NCI-H748 (cell line): ENCODE measurements at regions not wholly inside any gene's neighbourhood (a gene's known extent, or its start where the extent isn't known, plus 50 kb on each side); places are given as distances from the start of the nearest gene placed in this dataset.

Experiments
- DNase-seq: peaks from one replicate; lab custom pipeline; 2025; ENCODE audit not compliant: unreplicated experiment; lab: John Stamatoyannopoulos, UW

GRCh38 chr4:185862340-185862739, 50.3 kb upstream of the SORBS2 start:
- no peak for DNase-seq

GRCh38 chr4:185863946-185864345, 52.0 kb upstream of the SORBS2 start:
- DNase-seq = no peak

- no peak for DNase-seq
Observed at GRCh38 chr4:185865901-185866328, 53.9 kb upstream of the SORBS2 start.

GRCh38 chr4:185867770-185868169, 55.8 kb upstream of the SORBS2 start:
- DNase-seq = no peak

- no peak for DNase-seq
Observed at GRCh38 chr4:185868983-185869382, 57.0 kb upstream of the SORBS2 start.

GRCh38 chr4:185869427-185869826, 57.4 kb upstream of the SORBS2 start:
- DNase-seq = no peak

- no peak for DNase-seq
Observed at GRCh38 chr4:185870366-185870765, 58.4 kb upstream of the SORBS2 start.

- no peak for DNase-seq
Observed at GRCh38 chr4:185872747-185873380, 60.9 kb upstream of the SORBS2 start.

GRCh38 chr4:185874516-185875230, 62.7 kb upstream of the SORBS2 start:
- DNase-seq = no peak

- DNase-seq = no peak
Observed at GRCh38 chr4:185875316-185875907, 63.4 kb upstream of the SORBS2 start.

GRCh38 chr4:185878633-185879032, 66.6 kb upstream of the SORBS2 start:
- DNase-seq = no peak

GRCh38 chr4:185879666-185880312, 67.8 kb upstream of the SORBS2 start:
- DNase-seq = no peak

- peak; percentile 52 for DNase-seq
Observed at GRCh38 chr4:185880571-185880970, 68.6 kb upstream of the SORBS2 start.

- DNase-seq = no peak
Observed at GRCh38 chr4:185881430-185881829, 69.4 kb upstream of the SORBS2 start.

- DNase-seq = no peak
Observed at GRCh38 chr4:185883591-185883990, 71.6 kb upstream of the SORBS2 start.

- DNase-seq = no peak
Observed at GRCh38 chr4:185885075-185885474, 73.1 kb upstream of the SORBS2 start.

GRCh38 chr4:185885604-185886003, 73.6 kb upstream of the SORBS2 start:
- DNase-seq = no peak

GRCh38 chr4:185886832-185887524, 75.0 kb upstream of the SORBS2 start:
- no peak for DNase-seq

- peak; percentile 11 for DNase-seq
Observed at GRCh38 chr4:185888676-185889075, 76.7 kb upstream of the SORBS2 start.

GRCh38 chr4:185889585-185889984, 77.6 kb upstream of the SORBS2 start:
- no peak for DNase-seq

GRCh38 chr4:185890196-185890595, 78.2 kb upstream of the SORBS2 start:
- no peak for DNase-seq
